ENCODE measurements at regions not wholly inside any gene's neighbourhood (a gene's known extent, or its start where the extent isn't known, plus 50 kb on each side); places are given as distances from the start of the nearest gene placed in this dataset.

GRCh38 chr1:228904222-228904621, 168.9 kb downstream of the RHOU start:
- peak overlapping the region; percentile 79 for H3K27ac ChIP-seq
- no peak for TF ChIP-seq CTCF (conservative IDR thresholded peaks at IDR 0.05)
- TF ChIP-seq ZFX (IDR thresholded peaks at IDR 0.05), result no peak

GRCh38 chr1:228905701-228906101, 170.4 kb downstream of the RHOU start:
- TF ChIP-seq ZFX (IDR thresholded peaks at IDR 0.05), result no peak
- no peak for TF ChIP-seq CTCF (conservative IDR thresholded peaks at IDR 0.05)
- H3K27ac ChIP-seq, result no peak overlapping the region

GRCh38 chr1:228906223-228906860, 171.1 kb downstream of the RHOU start:
- TF ChIP-seq CTCF (conservative IDR thresholded peaks at IDR 0.05), result no peak
- TF ChIP-seq ZFX (IDR thresholded peaks at IDR 0.05), result no peak
- H3K27ac ChIP-seq, result peak overlapping the region; percentile 26; the same call in 1 of the 2 replicates

GRCh38 chr1:228911225-228912210, 176.2 kb downstream of the RHOU start:
- TF ChIP-seq CTCF (conservative IDR thresholded peaks at IDR 0.05) (no peak), ZFX (IDR thresholded peaks at IDR 0.05) (no peak)
- H3K27ac ChIP-seq, result no peak overlapping the region

- H3K27ac ChIP-seq, result no peak overlapping the region
- TF ChIP-seq ZFX (IDR thresholded peaks at IDR 0.05), result no peak
Measured at GRCh38 chr1:228913626-228914414, 178.5 kb downstream of the RHOU start.

GRCh38 chr1:228914700-228915099, 179.4 kb downstream of the RHOU start:
- H3K27ac ChIP-seq, result no peak overlapping the region
- no peak for TF ChIP-seq ZFX (IDR thresholded peaks at IDR 0.05)
- no peak for TF ChIP-seq CTCF (conservative IDR thresholded peaks at IDR 0.05)

- no peak overlapping the region for H3K27ac ChIP-seq
- TF ChIP-seq CTCF (conservative IDR thresholded peaks at IDR 0.05) (no peak), ZFX (IDR thresholded peaks at IDR 0.05) (no peak)
Measured at GRCh38 chr1:228917342-228917741, 182.1 kb downstream of the RHOU start.

Data from C4-2B (cell line).